ENCODE measurements at regions not wholly inside any gene's neighbourhood (a gene's known extent, or its start where the extent isn't known, plus 50 kb on each side); places are given as distances from the start of the nearest gene placed in this dataset.

DNA sequence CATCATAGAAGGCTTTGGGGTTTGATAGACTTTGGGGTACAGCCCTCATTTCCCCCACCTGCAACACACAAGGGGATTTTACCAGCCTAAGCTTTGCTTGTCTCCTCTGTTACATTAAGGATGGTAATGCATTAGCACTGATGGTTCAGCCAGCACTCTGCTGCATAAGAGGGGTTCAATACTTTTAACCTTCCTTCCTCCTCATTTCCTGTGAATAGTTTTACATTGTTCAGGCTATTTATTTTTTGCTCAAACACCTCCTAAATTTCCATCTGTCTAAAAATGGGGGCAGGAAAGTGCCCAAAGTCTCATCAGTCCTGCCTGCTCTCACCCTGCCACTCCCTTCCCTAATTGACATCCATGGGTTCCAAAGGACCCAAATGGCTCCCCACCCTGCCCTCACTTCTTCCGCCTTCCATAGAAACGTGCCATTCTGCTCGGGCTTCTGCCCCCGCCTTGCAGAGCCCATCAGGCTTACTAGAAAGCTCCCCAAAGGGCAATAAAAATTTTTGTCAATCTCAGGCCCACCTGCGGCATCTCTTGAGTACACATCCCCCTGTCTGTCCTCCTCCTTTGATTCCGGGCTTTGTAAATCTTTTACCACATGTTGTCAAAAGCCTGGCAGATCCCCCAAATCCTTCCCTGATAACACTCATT is 239.5 kb upstream of the SLC24A2 start:
- Mint-ChIP-seq H3K4me3 (no peak overlapping the region), H3K36me3 (no peaks in the 10 kb centered on the region), H3K4me1 (peaks cover 21% of the 10 kb centered on the region), H3K27ac (no peak overlapping the region), H3K27me3 (ENCODE audit: low read depth) (no peaks in the 10 kb centered on the region), H3K9me3 (no peaks in the 10 kb centered on the region)
- DNase-seq (ENCODE audit: low spot score) (no peak), ATAC-seq (no peak)
- ChIA-PET POLR2A (no interaction called here), CTCF (no interaction called here)
- TF ChIP-seq MXD4 (CRISPR knock-in tag; IDR thresholded peaks at IDR 0.05; ENCODE audit: borderline replicate concordance): no peak
- TF ChIP-seq, protein P1, sequence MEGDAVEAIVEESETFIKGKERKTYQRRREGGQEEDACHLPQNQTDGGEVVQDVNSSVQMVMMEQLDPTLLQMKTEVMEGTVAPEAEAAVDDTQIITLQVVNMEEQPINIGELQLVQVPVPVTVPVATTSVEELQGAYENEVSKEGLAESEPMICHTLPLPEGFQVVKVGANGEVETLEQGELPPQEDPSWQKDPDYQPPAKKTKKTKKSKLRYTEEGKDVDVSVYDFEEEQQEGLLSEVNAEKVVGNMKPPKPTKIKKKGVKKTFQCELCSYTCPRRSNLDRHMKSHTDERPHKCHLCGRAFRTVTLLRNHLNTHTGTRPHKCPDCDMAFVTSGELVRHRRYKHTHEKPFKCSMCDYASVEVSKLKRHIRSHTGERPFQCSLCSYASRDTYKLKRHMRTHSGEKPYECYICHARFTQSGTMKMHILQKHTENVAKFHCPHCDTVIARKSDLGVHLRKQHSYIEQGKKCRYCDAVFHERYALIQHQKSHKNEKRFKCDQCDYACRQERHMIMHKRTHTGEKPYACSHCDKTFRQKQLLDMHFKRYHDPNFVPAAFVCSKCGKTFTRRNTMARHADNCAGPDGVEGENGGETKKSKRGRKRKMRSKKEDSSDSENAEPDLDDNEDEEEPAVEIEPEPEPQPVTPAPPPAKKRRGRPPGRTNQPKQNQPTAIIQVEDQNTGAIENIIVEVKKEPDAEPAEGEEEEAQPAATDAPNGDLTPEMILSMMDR (IDR thresholded peaks at IDR 0.05): no peak
- no peak for TF ChIP-seq NR2C2 (CRISPR knock-in tag; IDR thresholded peaks at IDR 0.05)
- TF ChIP-seq ZNF219 (CRISPR knock-in tag; IDR thresholded peaks at IDR 0.05; ENCODE audit: borderline replicate concordance): no peak
- TF ChIP-seq, protein P2, sequence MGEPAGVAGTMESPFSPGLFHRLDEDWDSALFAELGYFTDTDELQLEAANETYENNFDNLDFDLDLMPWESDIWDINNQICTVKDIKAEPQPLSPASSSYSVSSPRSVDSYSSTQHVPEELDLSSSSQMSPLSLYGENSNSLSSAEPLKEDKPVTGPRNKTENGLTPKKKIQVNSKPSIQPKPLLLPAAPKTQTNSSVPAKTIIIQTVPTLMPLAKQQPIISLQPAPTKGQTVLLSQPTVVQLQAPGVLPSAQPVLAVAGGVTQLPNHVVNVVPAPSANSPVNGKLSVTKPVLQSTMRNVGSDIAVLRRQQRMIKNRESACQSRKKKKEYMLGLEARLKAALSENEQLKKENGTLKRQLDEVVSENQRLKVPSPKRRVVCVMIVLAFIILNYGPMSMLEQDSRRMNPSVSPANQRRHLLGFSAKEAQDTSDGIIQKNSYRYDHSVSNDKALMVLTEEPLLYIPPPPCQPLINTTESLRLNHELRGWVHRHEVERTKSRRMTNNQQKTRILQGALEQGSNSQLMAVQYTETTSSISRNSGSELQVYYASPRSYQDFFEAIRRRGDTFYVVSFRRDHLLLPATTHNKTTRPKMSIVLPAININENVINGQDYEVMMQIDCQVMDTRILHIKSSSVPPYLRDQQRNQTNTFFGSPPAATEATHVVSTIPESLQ (CRISPR knock-in tag; IDR thresholded peaks at IDR 0.05): no peak
- no peak for TF ChIP-seq RORB (CRISPR knock-in tag; IDR thresholded peaks at IDR 0.05)
- TF ChIP-seq CREM (CRISPR knock-in tag; IDR thresholded peaks at IDR 0.05): no peak
- TF ChIP-seq, protein P3, sequence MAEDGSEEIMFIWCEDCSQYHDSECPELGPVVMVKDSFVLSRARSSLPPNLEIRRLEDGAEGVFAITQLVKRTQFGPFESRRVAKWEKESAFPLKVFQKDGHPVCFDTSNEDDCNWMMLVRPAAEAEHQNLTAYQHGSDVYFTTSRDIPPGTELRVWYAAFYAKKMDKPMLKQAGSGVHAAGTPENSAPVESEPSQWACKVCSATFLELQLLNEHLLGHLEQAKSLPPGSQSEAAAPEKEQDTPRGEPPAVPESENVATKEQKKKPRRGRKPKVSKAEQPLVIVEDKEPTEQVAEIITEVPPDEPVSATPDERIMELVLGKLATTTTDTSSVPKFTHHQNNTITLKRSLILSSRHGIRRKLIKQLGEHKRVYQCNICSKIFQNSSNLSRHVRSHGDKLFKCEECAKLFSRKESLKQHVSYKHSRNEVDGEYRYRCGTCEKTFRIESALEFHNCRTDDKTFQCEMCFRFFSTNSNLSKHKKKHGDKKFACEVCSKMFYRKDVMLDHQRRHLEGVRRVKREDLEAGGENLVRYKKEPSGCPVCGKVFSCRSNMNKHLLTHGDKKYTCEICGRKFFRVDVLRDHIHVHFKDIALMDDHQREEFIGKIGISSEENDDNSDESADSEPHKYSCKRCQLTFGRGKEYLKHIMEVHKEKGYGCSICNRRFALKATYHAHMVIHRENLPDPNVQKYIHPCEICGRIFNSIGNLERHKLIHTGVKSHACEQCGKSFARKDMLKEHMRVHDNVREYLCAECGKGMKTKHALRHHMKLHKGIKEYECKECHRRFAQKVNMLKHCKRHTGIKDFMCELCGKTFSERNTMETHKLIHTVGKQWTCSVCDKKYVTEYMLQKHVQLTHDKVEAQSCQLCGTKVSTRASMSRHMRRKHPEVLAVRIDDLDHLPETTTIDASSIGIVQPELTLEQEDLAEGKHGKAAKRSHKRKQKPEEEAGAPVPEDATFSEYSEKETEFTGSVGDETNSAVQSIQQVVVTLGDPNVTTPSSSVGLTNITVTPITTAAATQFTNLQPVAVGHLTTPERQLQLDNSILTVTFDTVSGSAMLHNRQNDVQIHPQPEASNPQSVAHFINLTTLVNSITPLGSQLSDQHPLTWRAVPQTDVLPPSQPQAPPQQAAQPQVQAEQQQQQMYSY (CRISPR knock-in tag; IDR thresholded peaks at IDR 0.05): no peak
- TF ChIP-seq, protein P4, sequence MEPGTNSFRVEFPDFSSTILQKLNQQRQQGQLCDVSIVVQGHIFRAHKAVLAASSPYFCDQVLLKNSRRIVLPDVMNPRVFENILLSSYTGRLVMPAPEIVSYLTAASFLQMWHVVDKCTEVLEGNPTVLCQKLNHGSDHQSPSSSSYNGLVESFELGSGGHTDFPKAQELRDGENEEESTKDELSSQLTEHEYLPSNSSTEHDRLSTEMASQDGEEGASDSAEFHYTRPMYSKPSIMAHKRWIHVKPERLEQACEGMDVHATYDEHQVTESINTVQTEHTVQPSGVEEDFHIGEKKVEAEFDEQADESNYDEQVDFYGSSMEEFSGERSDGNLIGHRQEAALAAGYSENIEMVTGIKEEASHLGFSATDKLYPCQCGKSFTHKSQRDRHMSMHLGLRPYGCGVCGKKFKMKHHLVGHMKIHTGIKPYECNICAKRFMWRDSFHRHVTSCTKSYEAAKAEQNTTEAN (CRISPR knock-in tag; IDR thresholded peaks at IDR 0.05): no peak
- no peak for TF ChIP-seq IRF2 (CRISPR knock-in tag; IDR thresholded peaks at IDR 0.05; ENCODE audit: borderline replicate concordance, low read depth)
- TF ChIP-seq, protein P5, sequence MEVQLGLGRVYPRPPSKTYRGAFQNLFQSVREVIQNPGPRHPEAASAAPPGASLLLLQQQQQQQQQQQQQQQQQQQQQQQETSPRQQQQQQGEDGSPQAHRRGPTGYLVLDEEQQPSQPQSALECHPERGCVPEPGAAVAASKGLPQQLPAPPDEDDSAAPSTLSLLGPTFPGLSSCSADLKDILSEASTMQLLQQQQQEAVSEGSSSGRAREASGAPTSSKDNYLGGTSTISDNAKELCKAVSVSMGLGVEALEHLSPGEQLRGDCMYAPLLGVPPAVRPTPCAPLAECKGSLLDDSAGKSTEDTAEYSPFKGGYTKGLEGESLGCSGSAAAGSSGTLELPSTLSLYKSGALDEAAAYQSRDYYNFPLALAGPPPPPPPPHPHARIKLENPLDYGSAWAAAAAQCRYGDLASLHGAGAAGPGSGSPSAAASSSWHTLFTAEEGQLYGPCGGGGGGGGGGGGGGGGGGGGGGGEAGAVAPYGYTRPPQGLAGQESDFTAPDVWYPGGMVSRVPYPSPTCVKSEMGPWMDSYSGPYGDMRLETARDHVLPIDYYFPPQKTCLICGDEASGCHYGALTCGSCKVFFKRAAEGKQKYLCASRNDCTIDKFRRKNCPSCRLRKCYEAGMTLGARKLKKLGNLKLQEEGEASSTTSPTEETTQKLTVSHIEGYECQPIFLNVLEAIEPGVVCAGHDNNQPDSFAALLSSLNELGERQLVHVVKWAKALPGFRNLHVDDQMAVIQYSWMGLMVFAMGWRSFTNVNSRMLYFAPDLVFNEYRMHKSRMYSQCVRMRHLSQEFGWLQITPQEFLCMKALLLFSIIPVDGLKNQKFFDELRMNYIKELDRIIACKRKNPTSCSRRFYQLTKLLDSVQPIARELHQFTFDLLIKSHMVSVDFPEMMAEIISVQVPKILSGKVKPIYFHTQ (CRISPR knock-in tag; IDR thresholded peaks at IDR 0.05): no peak
- no peak for TF ChIP-seq SMAD3 (CRISPR knock-in tag; IDR thresholded peaks at IDR 0.05; ENCODE audit: borderline replicate concordance)
- no peak for TF ChIP-seq ZBTB21 (CRISPR knock-in tag; IDR thresholded peaks at IDR 0.05; ENCODE audit: borderline replicate concordance)
- TF ChIP-seq NFATC4 (CRISPR knock-in tag; IDR thresholded peaks at IDR 0.05): no peak
- no peak for TF ChIP-seq ATF1 (CRISPR knock-in tag; IDR thresholded peaks at IDR 0.05)
- no peak for TF ChIP-seq MYBL2 (CRISPR knock-in tag; IDR thresholded peaks at IDR 0.05)
